ENCODE measurements at regions not wholly inside any gene's neighbourhood (a gene's known extent, or its start where the extent isn't known, plus 50 kb on each side); places are given as distances from the start of the nearest gene placed in this dataset.

DNA sequence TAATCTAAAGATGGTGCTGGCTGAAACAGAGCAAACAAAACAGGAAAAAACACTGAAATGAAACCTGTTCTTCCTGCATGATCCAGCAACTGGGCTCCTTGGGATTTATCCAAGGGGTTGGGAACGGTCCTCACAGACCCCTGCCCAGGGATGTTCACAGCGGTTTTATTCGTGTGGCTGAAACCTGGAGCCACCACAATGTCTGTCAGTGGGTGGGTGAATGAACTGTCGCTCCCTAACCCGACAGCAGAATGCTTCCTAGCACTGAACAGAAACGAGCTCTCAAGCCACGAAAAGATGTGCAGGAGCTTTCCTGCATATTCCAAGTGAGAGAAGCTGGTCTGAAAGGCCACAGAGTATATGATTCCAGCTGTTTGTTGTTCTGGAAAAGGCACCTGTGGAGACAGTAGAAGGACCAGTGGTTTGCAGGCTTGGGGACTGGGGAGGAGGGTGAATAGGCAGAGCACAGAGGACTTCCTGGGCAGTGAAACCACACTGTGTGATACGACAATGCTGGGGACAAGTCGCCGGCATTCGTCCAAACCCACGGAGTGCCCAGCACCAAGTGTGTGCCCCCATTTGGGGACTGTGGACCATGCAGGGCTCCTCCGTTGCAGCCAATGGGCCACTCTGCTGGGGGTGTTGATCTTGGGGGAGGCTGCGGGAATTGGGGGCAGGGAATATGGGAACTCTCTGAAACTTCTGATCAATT is 73.9 kb downstream of the TEX29 start:
- intact Hi-C loops (cut with DNase I), result no loop called here
- Histone ChIP-seq H3K4me3 (no peak overlapping the region), H3K27ac (no peak overlapping the region), H3K27me3 (no peaks in the 10 kb centered on the region), H3K9me3 (no peaks in the 10 kb centered on the region), H3K4me1 (no peaks in the 10 kb centered on the region), H3K36me3 (no peaks in the 10 kb centered on the region)
- no peak for DNase-seq
- TF ChIP-seq, protein P1, sequence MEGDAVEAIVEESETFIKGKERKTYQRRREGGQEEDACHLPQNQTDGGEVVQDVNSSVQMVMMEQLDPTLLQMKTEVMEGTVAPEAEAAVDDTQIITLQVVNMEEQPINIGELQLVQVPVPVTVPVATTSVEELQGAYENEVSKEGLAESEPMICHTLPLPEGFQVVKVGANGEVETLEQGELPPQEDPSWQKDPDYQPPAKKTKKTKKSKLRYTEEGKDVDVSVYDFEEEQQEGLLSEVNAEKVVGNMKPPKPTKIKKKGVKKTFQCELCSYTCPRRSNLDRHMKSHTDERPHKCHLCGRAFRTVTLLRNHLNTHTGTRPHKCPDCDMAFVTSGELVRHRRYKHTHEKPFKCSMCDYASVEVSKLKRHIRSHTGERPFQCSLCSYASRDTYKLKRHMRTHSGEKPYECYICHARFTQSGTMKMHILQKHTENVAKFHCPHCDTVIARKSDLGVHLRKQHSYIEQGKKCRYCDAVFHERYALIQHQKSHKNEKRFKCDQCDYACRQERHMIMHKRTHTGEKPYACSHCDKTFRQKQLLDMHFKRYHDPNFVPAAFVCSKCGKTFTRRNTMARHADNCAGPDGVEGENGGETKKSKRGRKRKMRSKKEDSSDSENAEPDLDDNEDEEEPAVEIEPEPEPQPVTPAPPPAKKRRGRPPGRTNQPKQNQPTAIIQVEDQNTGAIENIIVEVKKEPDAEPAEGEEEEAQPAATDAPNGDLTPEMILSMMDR (IDR thresholded peaks at IDR 0.05), result no peak
- TF ChIP-seq POLR2A (IDR thresholded peaks at IDR 0.05), result no peak
- 87 to 90% methylated on average over 11 to 14 of the region's 14 CpGs for WGBS, 2 donors

DNA sequence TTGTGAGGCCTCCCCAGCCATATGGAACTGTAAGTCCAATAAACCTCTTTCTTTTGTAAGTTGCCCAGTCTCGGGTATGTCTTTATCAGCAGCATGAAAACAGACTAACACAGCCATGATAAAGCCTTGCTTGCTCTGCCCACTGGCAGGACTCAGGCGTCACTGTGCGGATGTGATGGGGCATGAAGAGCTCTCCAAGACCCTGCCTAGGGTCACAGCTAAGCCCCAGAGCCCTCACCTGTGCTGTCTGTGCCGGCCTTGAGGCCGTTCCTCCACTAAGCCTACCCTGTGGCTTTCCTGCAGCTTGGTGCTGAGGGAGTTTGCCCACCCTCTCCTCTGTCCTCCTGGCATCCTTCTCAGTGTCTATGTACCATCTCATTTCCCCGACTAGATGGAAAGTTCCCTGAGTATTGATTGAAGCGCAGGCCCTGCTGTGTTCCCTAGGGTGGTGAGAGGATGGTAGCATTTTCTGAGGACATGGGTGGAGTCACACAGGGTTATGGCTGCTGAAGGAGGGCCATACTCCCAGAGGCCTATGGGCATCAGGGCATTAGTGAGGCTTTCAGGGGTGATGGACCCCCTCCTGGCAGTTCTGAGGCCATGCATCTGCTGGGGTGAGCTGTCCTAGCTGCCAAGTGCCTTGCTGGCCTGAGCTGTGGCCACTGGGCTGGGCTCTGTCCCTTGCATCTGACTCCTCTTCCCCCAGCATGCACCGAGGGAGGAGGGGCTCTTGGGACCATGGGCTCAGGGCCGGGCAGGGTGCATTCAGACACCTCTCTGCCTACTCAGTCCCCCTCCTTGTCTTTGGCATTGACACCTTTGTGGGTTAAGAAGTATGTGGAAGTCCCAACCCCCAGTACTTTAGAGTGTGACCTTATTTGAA is 75.3 kb downstream of the TEX29 start:
- DNase-seq, result no peak
- 77 to 92% methylated on average over 3 to 6 of the region's 9 CpGs for WGBS, 2 donors
- Histone ChIP-seq H3K27ac (no peak overlapping the region), H3K36me3 (no peaks in the 10 kb centered on the region), H3K4me3 (no peak overlapping the region), H3K4me1 (no peaks in the 10 kb centered on the region), H3K27me3 (no peaks in the 10 kb centered on the region), H3K9me3 (no peaks in the 10 kb centered on the region)
- TF ChIP-seq, protein P1 (IDR thresholded peaks at IDR 0.05), result no peak
- no peak for TF ChIP-seq POLR2A (IDR thresholded peaks at IDR 0.05)
- intact Hi-C loops (cut with DNase I), result no loop called here

DNA sequence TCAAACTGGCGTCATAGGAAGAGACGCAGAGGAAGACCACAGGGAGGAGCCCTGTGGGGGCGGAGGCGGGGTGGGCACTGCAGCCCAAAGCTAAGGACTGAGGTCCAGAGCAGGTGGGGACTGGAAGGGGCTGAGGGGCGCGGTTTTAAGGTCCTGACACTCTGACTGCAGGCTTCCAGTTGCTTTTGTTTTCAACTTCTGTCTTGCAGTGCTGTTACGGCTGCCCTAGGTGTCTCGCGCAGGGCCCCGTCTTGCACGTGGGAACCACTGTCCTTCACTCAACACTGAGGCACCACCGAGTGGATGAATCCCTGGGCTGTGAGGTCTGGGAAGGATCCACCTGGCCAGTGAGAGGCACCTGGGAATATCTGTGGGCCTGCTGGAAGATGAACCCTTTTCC is 76.0 kb downstream of the TEX29 start:
- TF ChIP-seq POLR2A (IDR thresholded peaks at IDR 0.05), result no peak
- TF ChIP-seq, protein P1 (IDR thresholded peaks at IDR 0.05), result no peak
- Histone ChIP-seq H3K27me3 (no peaks in the 10 kb centered on the region), H3K9me3 (no peaks in the 10 kb centered on the region), H3K4me1 (no peaks in the 10 kb centered on the region), H3K4me3 (no peak overlapping the region), H3K27ac (no peak overlapping the region), H3K36me3 (no peaks in the 10 kb centered on the region)
- WGBS, 2 donors, result 77 to 92% methylated on average over 7 of the region's 12 CpGs
- intact Hi-C loops (cut with DNase I), result no loop called here
- DNase-seq, result no peak

- Histone ChIP-seq H3K27ac (no peak overlapping the region), H3K4me3 (no peak overlapping the region), H3K36me3 (no peaks in the 10 kb centered on the region), H3K4me1 (no peaks in the 10 kb centered on the region), H3K27me3 (peaks cover 0 to 3% (median 0%) of the 10 kb centered on the region in 4 donors), H3K9me3 (no peaks in the 10 kb centered on the region)
- TF ChIP-seq, protein P1 (IDR thresholded peaks at IDR 0.05), result no peak
- no peak for TF ChIP-seq POLR2A (IDR thresholded peaks at IDR 0.05)
- intact Hi-C loops (cut with DNase I), result no loop called here
- DNase-seq, result no peak
- 90 to 92% methylated on average over 23 to 24 of the region's 25 CpGs for WGBS, 2 donors
Measured at GRCh38 chr13:111397202-111397880, 76.9 kb downstream of the TEX29 start.

DNA sequence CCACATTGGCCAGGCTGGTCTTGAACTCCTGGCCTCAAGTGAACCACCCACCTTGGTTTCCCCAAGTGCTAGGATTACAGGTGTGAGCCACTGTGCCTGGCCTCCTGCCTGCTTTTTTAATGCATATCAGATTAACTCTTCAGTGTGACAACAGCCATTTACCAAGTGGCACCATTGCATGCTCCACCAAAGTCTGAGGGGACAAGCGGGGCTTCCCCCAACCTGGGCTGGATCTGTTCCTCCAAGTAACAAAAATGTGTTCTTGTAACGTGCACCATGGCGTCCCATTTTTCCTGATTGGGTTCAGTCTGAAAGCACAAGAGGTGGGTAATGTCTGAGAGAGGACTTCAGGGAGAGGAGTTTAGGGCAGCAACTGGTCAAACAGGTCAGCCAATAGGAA is 77.8 kb downstream of the TEX29 start:
- TF ChIP-seq, protein P1 (IDR thresholded peaks at IDR 0.05), result no peak
- TF ChIP-seq POLR2A (IDR thresholded peaks at IDR 0.05), result no peak

More for the DNA sequence above, 77.8 kb downstream of the TEX29 start:
- intact Hi-C loops (cut with DNase I), result no loop called here
- no peak overlapping the region for H3K4me3 ChIP-seq
- no peaks in the 10 kb centered on the region for H3K9me3 ChIP-seq
- H3K36me3 ChIP-seq, result no peaks in the 10 kb centered on the region
- H3K27ac ChIP-seq, result no peak overlapping the region
- 77 to 94% methylated on average over 3 of the region's 3 CpGs for WGBS, 2 donors
- H3K27me3 ChIP-seq, result peaks cover 0 to 9% (median 0%) of the 10 kb centered on the region in 4 donors
- no peak for DNase-seq
- H3K4me1 ChIP-seq, result no peaks in the 10 kb centered on the region
